Left kidney (tissue), 1 donor: ENCODE measurements at regions not wholly inside any gene's neighbourhood (a gene's known extent, or its start where the extent isn't known, plus 50 kb on each side); places are given as distances from the start of the nearest gene placed in this dataset.

Experiments used
- DNase-seq: peaks from one replicate; pipeline ENCODE4 v3.0.0-alpha.2; 2013

DNA sequence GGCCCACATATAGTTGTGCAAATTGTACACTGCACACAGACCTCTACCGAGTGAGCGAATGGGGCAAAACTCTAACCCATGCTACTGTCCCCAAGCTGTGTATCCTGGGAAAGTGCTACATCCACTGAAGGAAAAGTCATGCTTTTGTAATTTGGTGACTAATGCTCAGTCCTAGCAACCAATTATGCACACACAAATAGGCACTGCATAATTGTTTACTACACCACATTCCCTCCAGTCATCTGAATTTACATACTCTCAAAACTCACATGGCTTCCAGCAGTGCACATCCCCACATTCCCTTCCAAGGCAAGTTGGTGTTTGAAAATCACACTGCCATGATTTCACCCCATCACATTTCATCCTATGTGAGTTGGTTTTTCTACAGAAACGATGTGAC, 125.9 kb upstream of the OSMR start:
- DNase-seq, result no peak

DNA sequence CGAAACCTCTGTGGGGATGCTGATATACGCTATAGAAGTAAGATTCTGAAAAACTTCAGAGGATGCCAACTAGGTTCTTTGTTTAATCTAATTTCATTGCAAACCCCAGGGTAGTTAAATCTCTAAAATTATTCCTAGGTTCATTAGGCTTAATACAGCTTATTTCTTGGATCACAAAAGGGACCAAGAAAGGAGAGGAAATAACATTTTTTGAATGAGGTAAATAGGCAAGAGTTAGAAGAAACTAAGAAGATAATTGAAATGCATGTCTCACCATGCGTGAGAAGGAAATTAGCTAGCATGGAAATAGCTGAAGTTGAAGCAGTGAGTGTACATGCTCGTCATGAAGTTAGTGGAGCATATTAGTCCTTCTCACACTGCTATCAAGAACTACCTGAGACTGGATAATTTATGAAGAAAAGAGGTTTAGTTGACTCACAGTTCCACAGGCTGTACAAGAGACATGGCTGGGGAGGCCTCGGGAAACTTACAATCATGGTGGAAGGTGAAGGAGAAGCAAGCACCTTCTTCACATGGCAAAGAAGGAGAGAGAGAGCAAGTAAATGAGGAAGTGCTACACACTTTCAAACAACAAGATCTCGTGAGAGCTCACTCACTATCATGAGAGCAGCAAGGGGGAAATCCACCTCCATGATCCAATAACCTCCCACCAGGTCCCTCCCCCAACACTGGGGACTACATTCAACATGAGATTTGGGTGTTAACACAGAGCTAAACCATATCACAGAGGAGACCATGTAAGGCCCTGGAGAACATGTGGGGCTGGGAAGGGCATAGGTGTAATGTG, 125.1 kb upstream of the OSMR start:
- DNase-seq, result no peak

DNA sequence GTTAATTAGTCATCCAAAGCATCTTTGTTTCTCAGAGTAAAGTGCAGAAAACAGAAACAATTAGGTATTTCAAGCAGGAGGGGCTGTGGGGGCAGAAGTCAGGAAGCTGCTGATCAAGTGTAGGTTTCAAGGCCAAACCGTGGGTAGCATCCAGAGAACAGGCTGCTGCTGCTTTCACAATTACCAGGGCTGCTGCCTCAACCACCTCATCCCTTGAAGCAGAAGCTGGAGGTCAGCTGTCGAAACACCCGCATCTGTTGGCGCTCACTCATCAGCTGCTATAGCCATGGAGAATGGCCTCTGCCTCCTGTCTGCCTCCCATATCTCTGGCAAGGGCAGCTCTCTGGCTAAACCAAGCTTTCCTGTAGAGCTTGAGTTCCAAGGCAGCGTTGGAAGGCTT, 122.9 kb upstream of the OSMR start:
- DNase-seq, result no peak

DNA sequence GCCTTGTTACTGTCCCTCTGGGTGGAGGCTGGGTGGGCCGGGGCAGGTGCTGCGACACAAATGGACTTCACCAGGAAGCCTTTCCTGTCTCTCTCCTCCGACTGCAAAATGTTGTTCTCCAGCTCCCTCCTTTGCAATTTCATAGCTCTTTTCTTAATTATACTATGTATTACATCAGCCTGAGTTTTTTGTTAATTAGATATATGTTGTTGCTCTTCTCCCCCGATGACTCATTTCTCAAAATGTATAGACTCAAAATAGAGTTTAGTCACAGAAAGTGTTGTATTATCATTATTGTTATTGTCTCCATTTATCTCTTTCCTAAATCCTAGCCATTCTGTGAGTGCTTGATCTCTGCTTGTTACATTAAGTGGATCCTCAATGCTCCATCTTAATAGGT, 122.4 kb upstream of the OSMR start:
- DNase-seq, result no peak

DNA sequence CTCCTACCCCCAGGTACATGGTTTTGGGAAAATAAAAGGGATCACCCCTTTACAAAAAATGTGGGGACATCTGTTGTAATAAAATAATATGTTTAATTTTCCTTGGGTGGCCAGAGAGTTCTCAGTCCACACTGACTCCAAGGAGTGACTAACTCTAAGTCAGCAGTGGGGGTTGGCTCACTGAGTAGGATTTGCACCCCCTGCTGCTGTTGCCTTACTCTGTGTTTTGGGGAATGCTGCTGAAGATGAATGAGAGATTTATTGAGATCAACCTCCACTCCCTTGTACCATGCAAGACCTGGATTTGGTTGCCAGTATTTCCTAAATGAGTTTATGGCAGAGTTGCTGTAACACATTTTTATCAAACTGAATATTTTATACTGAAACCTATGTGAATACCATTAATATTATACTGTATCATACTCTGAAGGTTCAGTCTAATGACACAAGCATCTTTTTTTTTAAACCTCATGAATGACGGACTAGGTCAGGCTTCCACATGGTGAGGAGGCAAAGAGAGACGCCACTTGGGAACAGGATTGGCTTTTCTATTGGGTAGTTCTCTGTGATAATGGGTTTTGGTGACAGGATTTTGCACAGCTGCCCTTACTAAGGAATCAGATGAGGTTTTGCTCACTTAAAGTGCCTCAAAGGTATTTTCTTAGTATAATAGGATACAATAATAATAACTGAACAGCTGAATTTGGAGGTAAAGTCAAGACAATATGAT, 121.3 kb upstream of the OSMR start:
- no peak for DNase-seq

DNA sequence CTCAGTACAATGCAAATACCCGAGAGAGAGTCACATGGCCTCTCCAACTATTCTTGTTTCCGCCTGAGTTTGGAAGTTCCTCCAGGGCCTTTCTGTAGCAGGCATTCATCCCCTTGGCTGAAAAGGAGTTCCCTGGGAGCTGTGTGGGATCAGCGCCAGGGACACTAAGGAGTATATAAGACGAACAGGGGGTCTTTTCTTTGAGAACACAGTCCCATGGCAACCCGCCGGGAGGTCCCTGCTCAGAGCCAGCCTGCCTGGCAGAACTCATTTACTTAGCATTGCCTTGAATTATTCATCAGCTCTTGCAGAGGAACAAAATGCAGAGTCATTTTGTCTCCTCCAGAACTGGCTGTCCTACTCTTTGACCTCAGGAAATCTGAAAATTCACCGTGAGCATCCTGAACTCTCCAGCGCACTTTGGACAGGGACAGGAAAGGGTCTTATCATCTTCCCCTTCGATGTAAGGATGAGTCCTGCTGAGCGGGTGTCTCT, 120.4 kb upstream of the OSMR start:
- DNase-seq, result no peak

DNA sequence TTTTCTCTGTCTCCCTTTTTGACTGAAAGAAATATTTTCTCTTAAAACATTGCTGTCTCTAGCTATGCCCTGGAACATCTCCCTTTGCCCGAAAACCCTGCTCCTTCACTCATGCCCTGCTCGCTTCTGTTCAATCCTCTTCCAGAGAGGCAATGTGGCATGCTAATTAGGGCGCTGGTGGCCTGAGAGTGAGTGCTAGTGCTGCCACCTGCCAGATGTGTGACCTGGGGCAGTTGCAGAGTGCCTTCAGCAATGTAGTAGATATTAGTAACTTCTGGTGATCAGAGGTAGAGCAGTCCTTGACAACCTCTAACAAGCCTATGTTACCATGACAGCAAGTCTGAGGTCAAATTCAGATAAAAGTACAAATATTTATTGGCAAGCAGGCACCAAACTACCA, 119.5 kb upstream of the OSMR start:
- DNase-seq, result no peak

DNA sequence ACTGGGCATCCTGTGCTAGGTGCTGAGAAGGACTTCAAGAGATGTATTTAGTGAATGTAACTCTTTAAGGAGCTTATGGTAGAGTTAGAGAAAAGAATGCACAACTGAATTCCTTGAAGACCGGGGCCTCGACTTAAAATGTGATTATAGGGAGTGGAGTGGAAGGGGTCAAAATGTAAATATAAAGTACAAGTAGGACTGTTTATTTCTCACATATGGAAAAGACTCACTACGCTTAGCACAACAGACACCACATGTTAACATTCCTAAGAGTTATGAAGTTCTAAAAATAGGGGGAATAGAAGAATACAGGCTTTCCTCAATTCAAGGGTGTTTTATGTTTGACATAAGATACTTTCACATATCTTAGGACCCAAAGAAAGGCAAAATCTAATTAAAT, 117.8 kb upstream of the OSMR start:
- no peak for DNase-seq

DNA sequence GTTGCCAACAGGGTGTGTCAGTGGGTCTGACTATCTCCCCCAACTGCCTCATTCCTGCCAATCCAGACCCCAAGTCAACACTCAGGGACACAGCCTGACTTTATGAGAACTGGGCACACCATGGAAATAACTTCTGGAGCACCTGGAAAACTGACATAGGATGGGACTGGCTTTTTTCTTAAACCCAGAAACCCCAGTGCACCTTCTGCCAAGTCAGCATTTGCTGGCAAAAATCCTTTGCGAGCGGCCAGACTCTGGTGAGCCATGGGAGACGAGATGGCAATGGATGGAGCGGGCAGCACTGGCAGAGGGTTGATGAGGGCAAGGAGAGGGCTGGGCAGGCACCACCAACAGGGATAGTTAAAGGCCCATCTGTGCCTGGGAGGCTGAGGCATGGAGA, 114.4 kb upstream of the OSMR start:
- DNase-seq, result no peak

DNA sequence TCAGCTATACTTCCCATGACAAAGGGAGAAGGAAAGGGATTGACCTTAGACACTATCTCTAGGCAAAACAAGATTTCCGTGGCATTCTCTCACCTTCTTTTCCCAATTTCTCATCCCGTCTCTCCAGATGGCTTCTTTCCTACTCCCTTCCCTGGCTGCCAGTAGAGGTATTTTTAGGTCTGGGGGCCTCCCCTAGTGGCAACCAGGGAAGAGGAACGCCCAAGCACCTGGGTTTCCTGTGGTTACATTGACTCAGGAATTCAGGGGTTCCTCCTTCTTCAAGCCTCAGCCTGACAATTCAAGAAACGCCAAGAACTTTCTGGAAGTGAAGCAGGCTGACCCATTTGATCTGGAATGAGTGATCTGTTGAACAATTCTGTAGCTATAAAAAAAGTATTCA, 111.5 kb upstream of the OSMR start:
- DNase-seq, result no peak

DNA sequence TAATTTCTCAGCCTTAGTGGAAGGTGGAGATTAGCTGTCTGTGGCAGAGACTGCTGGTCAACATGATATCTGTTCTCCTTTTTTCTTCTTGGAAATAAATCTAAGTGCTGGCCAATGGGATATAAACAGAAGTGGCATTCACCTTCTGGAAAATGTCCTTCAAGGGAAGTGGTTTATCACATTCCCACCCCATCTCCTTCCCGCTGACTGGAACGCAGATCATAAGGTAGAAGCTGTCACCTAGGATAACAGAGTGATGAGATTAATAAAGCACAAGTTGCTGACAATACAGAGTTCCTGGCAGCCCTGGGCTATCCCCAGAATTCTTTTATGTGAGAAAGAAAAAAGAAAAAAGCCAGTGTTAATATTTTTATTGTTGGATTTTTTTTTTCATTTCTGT, 109.7 kb upstream of the OSMR start:
- no peak for DNase-seq

DNA sequence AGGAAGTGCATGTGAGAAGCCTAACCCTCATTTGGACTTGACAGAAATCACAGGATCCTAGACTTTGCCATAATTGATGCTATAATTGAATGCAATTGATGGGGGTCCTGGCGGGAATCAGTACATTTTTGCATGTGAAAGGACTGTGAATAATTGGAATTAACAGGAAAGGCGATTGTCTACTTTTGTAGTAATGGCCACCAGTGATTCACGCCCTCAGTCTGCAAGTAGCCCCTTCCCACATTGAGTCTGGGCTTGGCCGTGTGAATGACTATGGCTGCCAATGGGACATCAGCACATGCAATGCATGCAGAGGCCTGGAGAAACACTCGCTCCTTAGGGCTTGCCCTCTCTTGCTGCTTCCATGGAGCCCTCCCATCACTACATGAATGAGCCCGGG, 107.8 kb upstream of the OSMR start:
- DNase-seq, result no peak

DNA sequence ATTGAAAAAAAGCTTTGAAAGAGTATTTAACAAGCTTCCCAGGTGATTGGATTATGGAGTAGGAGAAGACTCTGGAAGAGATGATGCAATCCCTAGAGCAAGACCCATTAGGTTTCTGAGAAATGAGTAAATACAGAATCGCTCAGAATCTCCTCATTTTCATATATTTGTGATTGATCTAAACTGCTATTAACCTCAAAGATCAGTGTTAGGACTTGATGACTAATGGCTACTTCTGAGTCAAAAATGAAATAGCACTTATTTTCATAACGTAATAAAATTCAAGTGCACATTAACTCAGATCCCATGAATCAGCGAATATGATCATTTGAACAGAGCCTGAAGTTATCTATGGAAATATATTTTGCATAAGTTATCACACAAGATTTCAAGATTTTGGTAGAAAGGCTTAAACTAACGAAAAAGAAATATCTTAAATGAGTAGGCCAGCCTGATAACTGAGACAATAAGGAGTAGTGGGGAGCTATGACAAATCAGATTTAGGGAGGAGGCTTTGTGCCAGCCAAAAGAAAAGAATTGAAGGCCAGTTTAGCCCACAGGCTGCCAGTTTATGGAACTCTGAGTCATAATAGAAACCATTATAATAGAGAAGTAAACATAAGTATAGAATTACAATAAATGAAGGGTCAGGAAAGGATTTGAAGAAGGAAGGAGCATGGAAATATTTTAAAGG, 106.7 kb upstream of the OSMR start:
- no peak for DNase-seq

DNA sequence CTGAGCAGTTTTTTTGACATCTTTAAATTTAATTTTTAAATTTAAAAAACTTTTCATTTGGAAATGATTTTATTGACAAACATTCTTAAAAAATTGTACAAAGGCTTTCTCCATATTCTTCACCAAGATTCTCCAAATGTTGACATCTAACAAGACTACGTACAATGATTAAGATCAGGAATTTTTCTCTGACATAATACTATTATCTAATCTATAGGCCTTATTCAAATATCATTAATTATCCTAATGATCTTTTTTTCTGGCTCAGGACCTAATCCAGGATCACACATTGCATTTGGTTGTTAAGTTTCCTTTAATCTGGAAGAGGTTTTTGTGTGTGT, 106.1 kb upstream of the OSMR start:
- no peak for DNase-seq

DNA sequence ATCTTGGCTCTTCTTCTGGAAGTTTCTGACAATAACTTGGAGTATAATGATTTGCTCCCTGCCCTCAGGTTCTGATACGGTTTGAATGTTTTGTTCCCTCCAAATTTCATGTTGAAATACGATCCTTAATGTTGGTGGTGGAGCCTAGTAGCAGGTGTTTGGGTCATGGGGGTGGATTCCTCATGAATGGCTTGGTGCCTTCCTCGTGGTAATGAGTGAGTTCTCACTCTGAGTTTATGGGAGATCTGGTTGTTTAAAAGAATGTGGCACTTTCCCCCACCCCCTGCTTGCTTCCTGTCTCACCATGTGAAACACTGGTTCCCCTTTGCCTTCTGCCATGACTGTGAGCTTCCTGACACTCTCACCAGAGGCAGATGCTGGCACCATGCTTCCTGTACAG, 103.0 kb upstream of the OSMR start:
- DNase-seq, result no peak

DNA sequence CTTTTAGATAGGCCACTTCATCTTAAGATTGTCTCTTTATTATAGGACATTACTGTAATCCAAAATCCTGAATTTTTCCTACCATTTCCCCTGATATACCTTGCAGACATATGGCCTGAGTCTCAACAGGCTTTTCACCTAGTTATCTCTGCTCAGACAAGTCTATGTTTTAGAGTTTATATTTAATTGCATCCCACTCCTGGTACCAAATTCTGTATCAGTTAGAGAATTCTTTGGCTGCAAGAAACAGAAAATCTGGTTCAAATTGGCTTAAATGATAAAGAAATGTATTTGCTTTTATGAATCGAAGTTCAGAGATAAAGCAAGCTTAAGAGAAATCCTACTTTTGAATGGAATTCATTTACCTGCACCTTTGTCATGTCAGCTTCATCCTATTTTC, 102.2 kb upstream of the OSMR start:
- no peak for DNase-seq

DNA sequence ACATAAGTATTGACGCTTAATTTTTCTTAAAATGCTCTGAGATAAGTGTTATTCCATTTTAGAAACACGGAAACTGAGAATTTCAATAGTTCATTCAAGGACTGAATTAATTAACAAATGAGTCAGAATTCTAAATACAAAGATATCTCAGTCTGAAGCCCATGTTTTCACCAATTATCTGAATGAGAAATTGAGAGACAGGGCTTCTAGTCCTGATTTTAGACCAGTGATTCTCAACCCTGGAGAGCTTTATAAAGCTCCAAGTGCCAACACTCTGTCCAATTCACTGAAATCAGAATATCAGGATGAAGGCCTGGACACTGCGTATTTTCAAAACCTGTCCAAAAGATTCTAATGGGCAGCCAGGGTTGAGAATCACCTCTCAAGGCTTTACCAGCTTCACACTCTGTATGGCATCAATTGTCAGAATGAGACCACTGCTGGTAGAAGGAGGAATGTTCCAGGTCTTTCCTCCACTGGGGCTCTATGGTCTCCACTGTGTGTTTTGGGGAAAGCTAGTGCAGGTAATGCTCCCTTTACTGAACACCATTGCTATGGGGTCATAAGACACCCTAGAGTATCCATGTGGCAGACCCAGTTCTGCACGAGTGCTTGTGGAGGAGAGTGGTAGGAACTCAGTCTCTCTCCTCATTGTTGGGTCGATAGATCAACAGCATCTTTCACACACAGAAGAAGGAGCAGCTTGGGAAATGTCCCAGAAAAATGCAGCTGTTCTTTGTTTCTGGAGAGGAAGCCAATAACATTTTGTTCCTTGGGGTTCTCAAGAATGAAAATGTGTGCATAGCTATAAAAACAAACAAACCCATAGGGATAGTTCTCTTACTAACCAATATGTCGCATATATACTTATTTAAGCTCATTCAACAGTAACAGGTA, 99.7 kb upstream of the OSMR start:
- DNase-seq, result no peak

DNA sequence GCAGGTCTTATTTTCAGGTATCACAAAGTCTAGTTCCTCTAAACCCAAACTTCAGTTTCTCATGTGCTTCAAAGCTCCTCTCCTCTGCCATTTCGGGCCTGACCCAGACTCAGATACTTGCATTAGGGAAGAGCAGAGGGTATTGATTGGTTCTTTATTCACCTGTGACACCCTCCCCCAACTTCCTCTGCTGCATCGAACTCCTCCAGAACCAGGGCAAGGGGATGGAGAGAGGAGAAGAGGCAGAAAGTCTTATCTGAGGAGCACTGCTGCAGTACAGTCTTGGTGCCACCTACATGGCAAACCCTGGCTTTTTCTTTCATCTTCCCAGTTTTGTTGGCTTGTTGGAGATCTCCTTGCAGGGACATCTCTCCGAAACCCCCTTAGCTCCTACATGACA, 96.0 kb upstream of the OSMR start:
- no peak for DNase-seq

DNA sequence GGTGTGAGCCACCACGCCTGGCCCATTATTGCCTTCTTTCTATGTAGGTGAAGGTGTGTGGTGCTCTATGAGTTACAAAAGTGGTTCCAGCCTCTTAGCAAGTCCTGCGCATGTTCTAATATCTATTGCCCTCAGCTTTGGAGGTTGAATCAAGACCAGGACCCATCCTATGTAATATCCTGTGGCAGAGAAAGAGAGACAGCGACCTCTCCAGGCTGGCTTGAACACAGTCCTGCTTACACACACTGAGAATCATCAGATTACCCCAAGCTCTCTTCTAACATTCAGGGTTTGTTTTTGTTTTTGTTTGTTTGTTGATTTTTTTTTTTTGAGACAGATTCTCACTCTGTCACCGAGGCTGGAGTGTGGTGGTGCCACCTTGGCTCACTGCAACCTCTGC, 94.7 kb upstream of the OSMR start:
- DNase-seq, result no peak

DNA sequence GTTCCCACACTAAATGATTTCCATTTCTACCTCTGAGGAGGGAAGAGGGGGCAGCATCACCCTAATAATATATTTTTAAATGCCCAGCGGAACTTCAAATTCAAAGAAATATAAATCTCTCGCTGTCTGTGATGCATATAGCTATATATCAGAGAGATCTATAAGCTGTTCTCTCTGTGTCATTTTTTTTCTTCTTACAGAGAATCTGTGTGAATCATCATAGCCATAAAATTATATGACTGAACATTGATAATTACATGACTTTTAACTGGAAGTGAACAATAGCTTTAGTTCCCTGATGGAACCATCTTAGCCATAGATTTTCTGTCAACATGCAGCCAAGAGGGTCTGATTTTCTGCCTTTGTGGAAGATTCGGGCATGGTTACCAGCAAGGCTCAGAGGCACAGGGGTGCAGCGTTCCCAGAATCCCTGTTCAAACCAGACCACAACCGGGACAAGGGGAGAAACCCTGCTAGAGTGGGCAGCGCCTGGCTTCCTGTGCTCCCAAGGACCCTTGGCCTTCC, 93.7 kb upstream of the OSMR start:
- DNase-seq, result no peak

DNA sequence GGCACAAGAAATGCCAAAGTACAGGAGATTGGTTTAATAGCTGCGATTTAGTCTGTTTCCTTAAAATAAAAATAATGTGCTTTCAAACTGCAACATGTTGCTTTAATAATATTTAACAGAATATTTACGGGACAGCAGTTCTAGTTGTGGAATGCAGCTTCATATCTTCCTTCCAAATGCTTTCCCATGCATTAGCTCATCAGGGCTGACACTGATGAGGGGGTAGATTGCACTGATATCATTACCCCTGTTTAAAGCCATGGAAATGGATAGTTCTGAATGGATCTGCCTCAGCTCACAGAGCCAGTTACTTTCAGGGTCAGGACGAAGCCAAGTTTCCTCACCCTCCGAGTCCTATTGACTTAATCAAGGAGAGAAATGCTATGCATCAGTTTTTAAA, 93.2 kb upstream of the OSMR start:
- DNase-seq, result no peak

DNA sequence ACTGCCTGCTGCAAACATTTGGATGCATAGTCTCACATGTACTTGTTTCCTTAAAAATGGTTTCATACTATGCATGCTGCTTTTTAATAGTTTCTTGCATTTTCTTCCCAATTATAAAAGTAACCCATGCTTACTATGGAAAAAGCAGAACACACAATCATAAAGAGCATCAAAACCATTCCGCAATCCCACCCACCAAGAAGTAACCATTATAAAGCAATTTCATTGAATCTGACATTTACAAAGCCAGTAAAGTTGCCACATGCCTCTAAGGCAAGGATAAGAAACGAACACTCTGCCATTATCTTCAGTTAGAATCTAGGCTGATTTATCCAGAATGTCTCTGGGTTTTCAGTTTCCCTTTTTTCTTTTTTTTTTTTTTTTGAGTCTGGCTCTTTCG, 92.7 kb upstream of the OSMR start:
- no peak for DNase-seq
